SU-DHL-6 (cell line): ENCODE measurements at regions not wholly inside any gene's neighbourhood (a gene's known extent, or its start where the extent isn't known, plus 50 kb on each side); places are given as distances from the start of the nearest gene placed in this dataset.

Experiments used
- CTCF ChIP-seq: fragments of 200-600 bp; sonication (generic); IDR thresholded peaks from one replicate; pipeline ENCODE4 v1.5.1; 2017; ENCODE audit warnings: antibody characterized with exemption, mild to moderate bottlenecking, low read length, moderate library complexity; ENCODE audit not compliant: insufficient read depth, poor library complexity, severe bottlenecking
- EZH2phosphoT487 ChIP-seq: fragments of 200-600 bp; sonication (generic), shearing (Covaris generic); conservative IDR thresholded peaks from 2 replicates; pipeline ENCODE4 v1.6.1; 2018; ENCODE audit warnings: mild to moderate bottlenecking, antibody characterized with exemption, low read length, moderate library complexity, mixed read lengths

- TF ChIP-seq CTCF, result no peak
- no peak for TF ChIP-seq EZH2phosphoT487
Measured at GRCh38 chr15:69529141-69529540, 76.5 kb downstream of the RPLP1 start.
